HCT116 (cell line): ENCODE measurements at regions not wholly inside any gene's neighbourhood (a gene's known extent, or its start where the extent isn't known, plus 50 kb on each side); places are given as distances from the start of the nearest gene placed in this dataset.

Experiments
- ATAC-seq: fragments of 200-7000 bp; cut with Tn5 transposase; 2 replicates; pipeline ENCODE4 v1.9.1; 2020; ENCODE audit warnings: mild to moderate bottlenecking, moderate library complexity
- BruUV-seq: library from RNA; stranded (reverse); fragments of 400-500 nt; replicated peaks from 2 replicates; lab custom pipeline; 2021; lab: Mats Ljungman, UMichigan
- CTCF ChIA-PET: fragments of 300-600 bp; sonication (Branson Sonifier 250); formaldehyde crosslinking; loops from one replicate; lab custom pipeline; 2021; ENCODE audit warnings: antibody characterized with exemption; lab: Charles Lee
- POLR2A ChIA-PET: fragments of 300-600, 350-600 bp; sonication (Branson Sonifier 250); formaldehyde crosslinking; loops from one replicate; lab custom pipeline; 2021; ENCODE audit warnings: antibody characterized with exemption; lab: Charles Lee
- RAD21 ChIA-PET, 2 experiments: fragments of 300-600 bp; sonication (Branson Sonifier 250); formaldehyde crosslinking; loops; one replicate each; lab custom pipeline; 2023; ENCODE audit warnings: low total read pairs in 2 of 2; ENCODE audit not compliant: uncharacterized antibody in 2 of 2, unreplicated experiment in 2 of 2, low non-redundant PET in 1 of 2; lab: Charles Lee
- DNase-seq: peaks from one replicate; pipeline ENCODE4 v3.0.0-alpha.2; 2010; ENCODE audit warnings: low read depth, low spot score
- H2AFZ ChIP-seq: fragments of 200-600 bp; shearing (Covaris generic), sonication (generic); 2 replicates; pipeline ENCODE4 v1.6.1; 2017; ENCODE audit warnings: low read depth, mixed run types, mixed read lengths, antibody characterized with exemption, low read length; ENCODE audit not compliant: poor library complexity, severe bottlenecking
- H3K27ac ChIP-seq: 2 replicates; pipeline ENCODE4 v1.5.1; 2012; ENCODE audit warnings: low read depth, low read length
- H3K27me3 ChIP-seq: fragments of 200-600 bp; sonication (generic); 2 replicates; pipeline ENCODE4 v1.6.1; 2016; ENCODE audit warnings: mixed run types, low read length, mixed read lengths; ENCODE audit not compliant: insufficient read depth
- H3K36me3 ChIP-seq, 2 experiments: fragments of 200-500 bp in 1 of 2; fragments of 200-600 bp in 1 of 2; sonication (Bioruptor generic) in 1 of 2; sonication (generic) in 1 of 2; 2 replicates each; pipeline versions ENCODE4 v1.5.1 to v1.6.1; 2014 to 2016; ENCODE audit warnings: low read length in 2 of 2, inconsistent platforms in 1 of 2, mixed read lengths in 1 of 2, mixed run types in 1 of 2; ENCODE audit not compliant: insufficient read depth in 2 of 2, control insufficient read depth in 1 of 2
- H3K4me1 ChIP-seq, 2 experiments: fragments of 200-600 bp in 1 of 2; sonication (generic) in 1 of 2; 2 replicates each; pipeline versions ENCODE4 v1.5.1 to v1.6.1; 2012 to 2017; ENCODE audit warnings: low read length in 2 of 2, inconsistent platforms in 1 of 2, mild to moderate bottlenecking in 1 of 2, mixed read lengths in 1 of 2, mixed run types in 1 of 2, moderate library complexity in 1 of 2; ENCODE audit not compliant: insufficient read depth in 2 of 2, control insufficient read depth in 1 of 2
- H3K4me2 ChIP-seq: fragments of 200-600 bp; sonication (generic); 2 replicates; pipeline ENCODE4 v1.6.1; 2017; ENCODE audit warnings: mixed run types, low read length, mixed read lengths
- H3K4me3 ChIP-seq, 2 experiments: fragments of 200-600 bp in 1 of 2; sonication (generic) in 1 of 2; replicated peaks in 1 of 2; 2 replicates each; pipeline ENCODE4 v1.5.1; 2011 to 2016; ENCODE audit warnings: low read length in 2 of 2, control low read depth in 1 of 2, low read depth in 1 of 2, mild to moderate bottlenecking in 1 of 2, mixed read lengths in 1 of 2, mixed run types in 1 of 2
- H3K79me2 ChIP-seq: fragments of 200-600 bp; sonication (generic); 2 replicates; pipeline ENCODE4 v1.6.1; 2017; ENCODE audit warnings: mild to moderate bottlenecking, mixed run types, low read length, moderate library complexity, mixed read lengths; ENCODE audit not compliant: insufficient read depth
- H3K9ac ChIP-seq: fragments of 200-600 bp; sonication (generic); 2 replicates; pipeline ENCODE4 v1.6.1; 2016; ENCODE audit warnings: low read length, mixed read lengths
- H3K9me2 ChIP-seq: fragments of 200-600 bp; sonication (generic), shearing (Covaris generic); 2 replicates; pipeline ENCODE4 v1.6.1; 2017; ENCODE audit warnings: mixed run types, mild to moderate bottlenecking, moderate library complexity; ENCODE audit not compliant: insufficient read depth
- H3K9me3 ChIP-seq, 2 experiments: fragments of 200-500 bp in 1 of 2; fragments of 200-600 bp in 1 of 2; sonication (Bioruptor generic) in 1 of 2; sonication (generic) in 1 of 2; 2 replicates each; pipeline ENCODE4 v1.6.1; 2014 to 2017; ENCODE audit warnings: low read length in 2 of 2, mixed read lengths in 2 of 2, inconsistent platforms in 1 of 2, low read depth in 1 of 2, mild to moderate bottlenecking in 1 of 2, mixed run types in 1 of 2, moderate library complexity in 1 of 2; ENCODE audit not compliant: control insufficient read depth in 1 of 2, insufficient read depth in 1 of 2
- H4K20me1 ChIP-seq: fragments of 200-600 bp; sonication (generic), shearing (Covaris generic); 2 replicates; pipeline ENCODE4 v1.6.1; 2017; ENCODE audit warnings: mixed run types, mild to moderate bottlenecking, moderate library complexity; ENCODE audit not compliant: insufficient read depth
- EZH2 ChIP-seq: fragments of 200-600 bp; sonication (generic); IDR thresholded peaks from 2 replicates; pipeline ENCODE4 v1.6.1; 2017; ENCODE audit warnings: antibody characterized with exemption, mixed run types
- RAD21 ChIP-seq: IDR thresholded peaks from 2 replicates; pipeline ENCODE4 v1.6.1; 2012; ENCODE audit warnings: low read depth, mild to moderate bottlenecking
- SRF ChIP-seq: IDR thresholded peaks from 2 replicates; pipeline ENCODE4 v1.6.1; 2012; ENCODE audit warnings: low read depth
- TCF7L2 ChIP-seq: IDR thresholded peaks from 2 replicates; pipeline ENCODE4 v1.7.0; 2011; ENCODE audit warnings: borderline replicate concordance, inconsistent platforms; ENCODE audit not compliant: insufficient read depth, insufficient read length; ENCODE audit errors: extremely low read depth
- intact Hi-C: fragments of 100-400 bp; cut with micrococcal nuclease; formaldehyde crosslinking; loops from 2 replicates; pipeline ENCODE4 v1.10.0; 2022
- TF ChIP-seq, protein P1 (sequence below): IDR thresholded peaks from 2 replicates; pipeline ENCODE4 v1.6.1; 2012

DNA sequence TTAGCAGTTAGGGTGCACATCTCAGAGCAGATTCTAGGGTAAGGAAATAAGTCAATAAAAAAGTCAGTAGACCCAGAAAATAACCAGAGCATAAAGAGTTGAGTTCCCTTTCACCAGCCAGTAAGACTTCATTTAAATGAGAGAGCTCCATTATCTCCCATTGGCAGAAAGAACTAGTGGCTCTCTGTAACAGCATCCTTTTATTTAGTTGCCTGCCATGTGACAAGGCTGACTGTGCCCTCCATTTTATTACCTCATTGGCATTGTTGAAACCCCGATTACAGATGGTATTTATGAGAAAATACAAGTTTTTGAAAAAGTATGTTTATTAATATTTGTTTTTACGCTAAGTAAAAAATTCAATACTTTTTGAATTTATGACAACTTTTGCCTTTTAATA lies 859.5 kb upstream of the NDST4 start:
- CTCF ChIA-PET: no interaction called here
- Histone ChIP-seq H3K79me2 (no peaks in the 10 kb centered on the region), H3K4me2 (no peak overlapping the region), H2AFZ (no peak overlapping the region), H3K27me3 (no peaks in the 10 kb centered on the region), H3K36me3 (no peaks in the 10 kb centered on the region), H3K9ac (no peak overlapping the region), H3K9me2 (no peaks in the 10 kb centered on the region), H3K27ac (no peak overlapping the region), H4K20me1 (no peaks in the 10 kb centered on the region), H3K9me3 (no peaks in the 10 kb centered on the region), H3K4me3 (no peak overlapping the region), H3K4me1 (no peaks in the 10 kb centered on the region)
- RAD21 ChIA-PET: no interaction called here
- no peak for DNase-seq
- TF ChIP-seq EZH2: no peak
- TF ChIP-seq, protein P1, sequence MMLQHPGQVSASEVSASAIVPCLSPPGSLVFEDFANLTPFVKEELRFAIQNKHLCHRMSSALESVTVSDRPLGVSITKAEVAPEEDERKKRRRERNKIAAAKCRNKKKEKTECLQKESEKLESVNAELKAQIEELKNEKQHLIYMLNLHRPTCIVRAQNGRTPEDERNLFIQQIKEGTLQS: no peak
- intact Hi-C loops: no loop called here
- no TSS peak for BruUV-seq
- POLR2A ChIA-PET: no interaction called here
- no peak for ATAC-seq

- H3K36me3 ChIP-seq: no peaks in the 10 kb centered on the region
- no peak overlapping the region for H3K4me2 ChIP-seq
- H4K20me1 ChIP-seq: no peaks in the 10 kb centered on the region
- H3K27me3 ChIP-seq: no peaks in the 10 kb centered on the region
- intact Hi-C loops: no loop called here
- no peak overlapping the region for H3K27ac ChIP-seq
- ChIA-PET POLR2A (interaction anchor here (0.6 kb wide), 1 partner anchor 1497 kb away, joined by 3 read pairs; no protein-coding TSS in a partner anchor), RAD21 (no interaction called here), CTCF (no interaction called here)
- no peaks in the 10 kb centered on the region for H3K79me2 ChIP-seq
- no peaks in the 10 kb centered on the region for H3K9me3 ChIP-seq
- no peak overlapping the region for H3K9ac ChIP-seq
- H2AFZ ChIP-seq: peak overlapping the region; percentile 2
- no peak overlapping the region for H3K4me3 ChIP-seq
- no peak for DNase-seq
- ATAC-seq: no peak
- no peaks in the 10 kb centered on the region for H3K4me1 ChIP-seq
- BruUV-seq: no TSS peak
- TF ChIP-seq TCF7L2 (no peak), SRF (no peak), RAD21 (no peak)
- TF ChIP-seq, protein P1: no peak
- H3K9me2 ChIP-seq: no peaks in the 10 kb centered on the region
These were observed 857.4 kb upstream of the NDST4 start for GRCh38 chr4:115970859-115971258.
